ENCODE measurements at regions not wholly inside any gene's neighbourhood (a gene's known extent, or its start where the extent isn't known, plus 50 kb on each side); places are given as distances from the start of the nearest gene placed in this dataset.

GRCh38 chr4:124519196-124519595, 193.3 kb downstream of the ANKRD50 start:
- no peak for DNase-seq

- no peak for DNase-seq
These were observed 188.7 kb downstream of the ANKRD50 start for GRCh38 chr4:124523816-124524215.

- no peak for DNase-seq
These were observed 187.0 kb downstream of the ANKRD50 start for GRCh38 chr4:124525524-124525923.

GRCh38 chr4:124526331-124526730, 186.2 kb downstream of the ANKRD50 start:
- DNase-seq, result no peak

- no peak for DNase-seq
These were observed 185.8 kb downstream of the ANKRD50 start for GRCh38 chr4:124526769-124527168.

- no peak for DNase-seq
These were observed 185.2 kb downstream of the ANKRD50 start for GRCh38 chr4:124527364-124527763.

- no peak for DNase-seq
These were observed 183.4 kb downstream of the ANKRD50 start for GRCh38 chr4:124529131-124529530.

- no peak for DNase-seq
These were observed 182.0 kb downstream of the ANKRD50 start for GRCh38 chr4:124530464-124531077.

GRCh38 chr4:124534131-124534530, 178.4 kb downstream of the ANKRD50 start:
- DNase-seq, result no peak

- DNase-seq, result no peak
These were observed 177.5 kb downstream of the ANKRD50 start for GRCh38 chr4:124535003-124535402.

- no peak for DNase-seq
These were observed 175.6 kb downstream of the ANKRD50 start for GRCh38 chr4:124536946-124537345.

- DNase-seq, result no peak
These were observed 174.6 kb downstream of the ANKRD50 start for GRCh38 chr4:124537971-124538370.

GRCh38 chr4:124540014-124540413, 172.5 kb downstream of the ANKRD50 start:
- DNase-seq, result no peak

- no peak for DNase-seq
These were observed 170.7 kb downstream of the ANKRD50 start for GRCh38 chr4:124541652-124542420.

GRCh38 chr4:124555959-124556358, 156.6 kb downstream of the ANKRD50 start:
- no peak for DNase-seq

- no peak for DNase-seq
These were observed 148.4 kb downstream of the ANKRD50 start for GRCh38 chr4:124564121-124564520.

- DNase-seq, result no peak
These were observed 147.2 kb downstream of the ANKRD50 start for GRCh38 chr4:124565371-124565770.

- DNase-seq, result no peak
These were observed 146.5 kb downstream of the ANKRD50 start for GRCh38 chr4:124566030-124566429.

- DNase-seq, result no peak
These were observed 139.5 kb downstream of the ANKRD50 start for GRCh38 chr4:124573056-124573455.

- no peak for DNase-seq
These were observed 132.6 kb downstream of the ANKRD50 start for GRCh38 chr4:124579896-124580295.

- DNase-seq, result no peak
These were observed 128.7 kb downstream of the ANKRD50 start for GRCh38 chr4:124583797-124584196.

- DNase-seq, result no peak
These were observed 122.7 kb downstream of the ANKRD50 start for GRCh38 chr4:124589786-124590185.

GRCh38 chr4:124590480-124590879, 122.1 kb downstream of the ANKRD50 start:
- DNase-seq, result no peak

GRCh38 chr4:124591637-124592036, 120.9 kb downstream of the ANKRD50 start:
- no peak for DNase-seq

- no peak for DNase-seq
These were observed 119.0 kb downstream of the ANKRD50 start for GRCh38 chr4:124593494-124593893.

Measured in stimulated activated CD4-positive, alpha-beta T cell treated with anti-CD3 and anti-CD28 coated beads, Interleukin-15, amount 100 ng/mL, for 24 hours (primary cell).